Fibroblast of skin of right quadriceps (primary cell): ENCODE measurements at regions not wholly inside any gene's neighbourhood (a gene's known extent, or its start where the extent isn't known, plus 50 kb on each side); places are given as distances from the start of the nearest gene placed in this dataset.
"Not testable (repeated sequence)": the region's sequence is repeated elsewhere in the genome, so short reads cannot be mapped to it uniquely, and the experiment has no call there.

Experiments used
- DNase-seq: peaks from one replicate; pipeline ENCODE4 v3.0.0-alpha.2; 2013

DNA sequence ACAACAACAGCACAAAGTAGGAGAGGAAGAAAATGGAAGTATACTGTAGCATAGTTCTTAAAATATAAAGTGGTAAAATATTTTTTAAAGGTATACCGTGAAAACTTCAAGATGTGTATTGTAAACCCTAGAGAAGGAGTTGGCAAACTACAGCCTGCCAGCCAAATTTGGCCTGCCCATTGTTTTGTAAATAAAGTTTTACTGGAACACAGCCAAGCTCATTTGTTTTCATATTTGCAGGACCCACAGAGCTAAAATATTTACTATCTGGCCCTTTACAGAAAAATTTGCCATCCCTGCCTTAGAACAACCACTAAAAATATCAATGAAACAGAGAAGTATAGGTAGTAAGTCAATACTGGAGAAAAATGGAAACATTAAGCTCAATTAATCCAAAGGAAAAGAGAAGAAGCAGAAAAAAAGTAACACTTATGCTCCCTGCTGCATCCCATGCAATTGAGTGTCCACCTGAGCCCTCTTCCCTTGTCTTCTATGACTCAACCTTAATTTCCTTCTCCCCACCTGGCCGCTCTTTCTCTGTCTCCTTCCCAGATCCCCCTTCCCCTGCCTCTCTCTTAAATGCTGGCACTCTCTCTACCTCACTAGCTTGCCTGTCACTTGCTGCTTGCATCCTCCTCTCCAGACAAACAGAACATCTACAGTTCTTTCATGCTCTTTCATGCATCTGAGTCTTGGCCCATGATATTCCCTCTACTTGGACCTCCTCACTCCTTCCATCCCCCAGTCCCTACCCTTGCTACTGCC, 50.6 kb upstream of the FER start:
- DNase-seq, result no peak

- DNase-seq, result no peak
These were observed 51.3 kb upstream of the FER start for GRCh38 chr5:108696407-108696806.

DNA sequence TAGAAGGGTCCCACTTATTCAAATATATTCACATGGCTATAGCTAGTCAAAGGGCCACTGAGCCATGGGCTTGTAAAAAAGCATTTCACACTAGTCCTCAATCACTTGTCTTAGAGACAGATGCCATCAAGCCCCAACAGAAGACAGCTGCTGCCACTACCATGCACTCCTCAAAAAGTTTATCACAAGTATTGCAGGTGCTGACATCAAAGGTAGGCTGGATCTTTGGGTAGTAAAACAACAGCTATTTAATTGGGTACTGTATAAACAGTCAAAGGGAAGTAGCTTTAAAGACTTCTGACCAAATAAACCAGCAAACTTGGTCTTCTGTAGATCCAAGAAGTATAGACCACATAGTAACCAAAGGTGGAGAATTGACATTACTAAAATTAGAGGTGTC, 59.2 kb upstream of the FER start:
- DNase-seq, result no peak

GRCh38 chr5:108687595-108688200, 60.0 kb upstream of the FER start:
- peak; percentile 4 for DNase-seq

DNA sequence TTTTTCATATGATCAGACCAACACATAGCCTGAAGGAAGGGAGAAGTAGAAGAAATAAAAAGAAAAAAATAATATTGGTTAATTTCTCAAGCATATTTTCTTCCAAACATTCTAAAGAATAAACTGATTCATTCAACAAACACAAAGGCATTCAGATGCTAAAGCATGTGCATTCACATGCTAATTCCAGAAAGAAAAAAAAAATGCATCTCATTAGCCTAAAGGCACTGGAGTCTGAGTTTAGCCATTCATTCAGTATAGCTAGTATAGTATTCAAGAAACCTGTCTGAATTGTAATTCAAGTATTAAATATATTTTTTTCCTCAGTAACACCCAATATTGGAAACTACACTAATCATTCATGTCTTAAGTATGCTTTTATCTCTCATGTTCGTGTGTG, 61.0 kb upstream of the FER start:
- no peak for DNase-seq

DNA sequence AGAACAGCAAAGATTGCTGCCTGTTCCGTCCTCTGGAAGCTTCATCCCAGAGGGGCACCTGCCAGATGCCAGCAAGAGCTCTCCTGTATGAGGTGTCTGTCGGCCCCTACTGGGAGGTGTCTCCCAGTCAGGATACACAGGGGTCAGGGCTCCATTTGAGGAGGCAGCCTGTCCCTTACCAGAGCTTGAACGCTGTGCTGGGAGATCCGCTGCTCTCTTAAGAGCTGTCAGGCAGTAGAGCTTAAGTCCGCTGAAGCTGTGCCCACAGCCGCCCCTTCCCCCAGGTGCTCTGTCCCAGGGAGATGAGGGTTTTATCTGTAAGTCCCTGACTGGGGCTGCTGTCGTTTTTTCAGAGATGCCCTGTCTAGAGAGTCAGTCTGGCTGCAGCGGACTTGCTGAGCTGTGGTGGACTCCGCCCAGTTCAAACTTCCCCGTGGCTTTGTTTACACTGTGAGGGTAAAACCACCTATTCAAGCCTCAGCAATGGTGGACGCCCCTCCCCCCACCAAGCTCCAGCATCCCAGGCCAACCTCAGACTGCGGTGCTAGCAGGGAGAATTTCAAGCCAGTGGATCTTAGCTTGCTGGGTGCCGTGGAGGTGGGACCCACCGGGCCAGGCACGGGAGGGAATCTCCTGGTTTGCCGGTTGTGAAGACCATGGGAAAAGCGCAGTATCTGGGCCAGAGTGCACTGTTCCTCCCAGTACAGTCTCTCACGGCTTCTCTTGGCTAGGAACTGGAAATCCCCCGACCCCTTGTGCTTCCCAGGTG, 62.1 kb upstream of the FER start:
- not testable (repeated sequence) for DNase-seq

- DNase-seq, result peak; percentile 64
These were observed 66.4 kb upstream of the FER start for GRCh38 chr5:108681079-108681921.

DNA sequence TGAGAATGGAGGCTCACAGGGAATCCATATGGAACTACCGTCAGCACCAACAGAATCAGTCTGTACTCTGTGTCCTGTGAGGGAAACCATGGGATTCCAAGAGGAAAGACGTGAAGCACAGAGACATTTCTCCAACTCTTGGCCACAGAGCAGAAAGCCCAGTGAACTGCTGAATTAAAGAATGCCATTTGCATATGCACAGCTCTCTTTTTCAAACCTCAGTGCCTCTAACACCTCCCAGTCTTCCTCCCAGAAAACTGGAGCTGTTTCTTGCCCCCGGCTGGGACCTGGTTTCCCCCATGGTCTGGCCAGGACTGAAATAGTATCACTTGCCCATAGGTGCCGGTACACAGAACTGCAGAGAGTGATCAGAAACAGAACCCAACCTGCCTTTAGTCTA, 69.6 kb upstream of the FER start:
- no peak for DNase-seq

DNA sequence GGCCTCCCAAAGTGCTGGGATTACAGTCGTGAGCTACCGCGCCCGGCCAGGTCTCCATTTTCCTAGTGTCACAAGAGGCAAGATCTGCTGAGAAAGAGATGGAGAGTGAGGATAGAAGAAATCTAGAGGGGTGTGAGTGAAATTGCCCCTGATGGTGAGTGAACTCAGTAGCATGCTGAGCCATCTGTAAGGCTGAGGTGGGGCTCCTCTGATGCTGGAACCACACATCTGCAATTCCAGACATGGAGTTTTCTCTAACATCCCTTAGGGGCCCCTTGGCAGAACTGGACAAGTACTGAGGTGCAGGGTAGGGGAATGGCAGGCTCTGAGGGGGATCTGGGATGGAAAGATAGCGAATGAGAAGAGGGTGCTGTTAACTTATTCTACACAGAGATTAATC, 72.0 kb upstream of the FER start:
- no peak for DNase-seq

DNA sequence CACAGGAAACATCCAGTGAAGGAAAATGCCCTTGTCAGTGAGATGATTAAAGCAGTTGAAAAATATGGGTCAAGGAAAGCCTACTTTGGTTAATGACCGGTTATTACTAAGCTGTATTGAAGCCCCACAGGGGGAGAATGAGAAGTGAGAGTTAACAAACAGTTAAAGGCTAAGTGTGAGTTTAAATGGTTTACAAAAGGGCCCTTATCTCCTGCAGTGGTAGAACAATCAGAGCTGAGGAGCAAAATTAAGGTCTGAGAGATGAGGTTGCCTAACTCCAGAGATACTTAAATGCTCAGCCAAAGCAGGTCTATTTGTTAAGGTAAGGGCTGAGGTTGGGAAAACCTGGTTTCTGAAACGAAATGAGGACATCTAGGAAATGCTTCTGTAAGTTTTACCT, 75.1 kb upstream of the FER start:
- no peak for DNase-seq

GRCh38 chr5:108670591-108671289, 77.0 kb upstream of the FER start:
- no peak for DNase-seq

- no peak for DNase-seq
These were observed 78.2 kb upstream of the FER start for GRCh38 chr5:108669462-108669861.

DNA sequence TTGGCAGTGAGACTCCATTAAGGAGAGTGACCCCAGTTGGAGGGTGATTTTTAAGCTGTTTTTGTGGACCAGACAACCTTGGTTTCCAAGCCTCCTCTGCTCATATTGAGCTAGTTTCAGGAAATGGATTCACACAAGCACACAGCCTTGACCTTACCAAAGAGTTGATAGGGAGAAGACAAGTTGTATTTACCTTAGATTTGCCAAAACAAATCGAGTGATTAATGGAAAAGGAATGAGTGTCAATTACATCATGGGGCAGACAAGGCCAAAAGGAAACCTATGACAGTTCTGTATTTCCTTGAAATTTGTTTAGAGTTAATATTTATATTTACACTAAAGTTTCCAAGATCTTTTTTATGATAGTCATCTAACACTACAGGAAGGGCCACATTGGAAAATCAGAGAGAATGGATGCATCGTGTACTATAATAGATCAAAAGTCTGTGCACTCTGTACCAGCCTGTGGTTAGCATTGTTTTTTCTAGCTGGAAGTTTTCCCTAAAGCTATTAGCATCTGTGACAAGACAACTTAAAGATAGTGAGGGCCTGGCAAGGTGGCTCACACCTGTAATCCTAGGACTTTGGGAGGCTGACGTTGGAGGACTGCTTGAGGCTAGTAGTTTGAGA, 86.0 kb upstream of the FER start:
- peak; percentile 34 for DNase-seq

DNA sequence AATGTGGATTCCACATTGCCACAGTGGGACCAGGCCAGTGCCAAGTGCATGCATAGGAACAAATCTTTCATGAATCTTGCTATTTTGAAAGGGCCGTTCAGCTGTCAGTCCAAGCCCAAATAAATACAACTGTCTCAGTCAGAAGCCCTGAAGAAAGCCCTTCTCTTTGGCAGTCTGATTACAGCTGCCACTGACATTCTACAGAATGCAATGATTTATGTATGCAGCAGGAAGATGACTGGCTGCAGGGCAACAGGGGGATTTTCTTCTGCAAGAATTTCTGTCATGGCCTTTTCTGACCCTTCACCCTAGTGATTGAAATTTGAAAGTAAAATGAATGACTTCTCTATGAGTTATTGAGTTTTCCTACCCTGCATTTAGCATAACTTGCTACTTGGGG, 86.7 kb upstream of the FER start:
- DNase-seq, result no peak

- DNase-seq, result no peak
These were observed 87.4 kb upstream of the FER start for GRCh38 chr5:108660291-108660690.

GRCh38 chr5:108659531-108659930, 88.2 kb upstream of the FER start:
- no peak for DNase-seq

GRCh38 chr5:108655750-108656450, 91.8 kb upstream of the FER start:
- peak; percentile 71 for DNase-seq

GRCh38 chr5:108654051-108654450, 93.6 kb upstream of the FER start:
- DNase-seq, result peak; percentile 69

GRCh38 chr5:108653201-108653600, 94.5 kb upstream of the FER start:
- DNase-seq, result no peak

DNA sequence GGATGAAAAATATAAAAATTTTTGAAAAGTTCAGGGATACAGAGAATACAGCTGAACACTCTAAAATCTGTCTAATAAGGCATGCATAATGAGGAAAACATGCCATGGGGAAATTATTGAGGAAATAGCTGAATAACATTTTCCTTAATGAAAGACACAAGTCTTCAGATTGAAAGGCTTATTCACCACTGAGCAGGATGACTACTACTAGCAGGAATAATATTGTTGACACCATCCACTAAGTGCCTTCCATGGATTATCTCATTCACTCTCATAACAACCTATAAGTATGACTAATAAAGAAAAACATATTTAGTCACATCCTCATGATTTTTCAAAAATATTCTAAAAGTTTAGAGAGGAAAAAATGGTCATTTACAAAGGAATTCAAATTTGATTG, 96.7 kb upstream of the FER start:
- DNase-seq, result peak; percentile 81

- no peak for DNase-seq
These were observed 98.1 kb upstream of the FER start for GRCh38 chr5:108649646-108650045.
